OCI-LY1 (cell line): ENCODE measurements at regions not wholly inside any gene's neighbourhood (a gene's known extent, or its start where the extent isn't known, plus 50 kb on each side); places are given as distances from the start of the nearest gene placed in this dataset.

Experiments used
- H2AFZ ChIP-seq: fragments of 200-600 bp; sonication (generic), shearing (Covaris generic); 2 replicates; pipeline ENCODE4 v1.6.0; 2014; ENCODE audit warnings: antibody characterized with exemption, mild to moderate bottlenecking, low read length
- H3F3A ChIP-seq: fragments of 200-600 bp; sonication (generic), shearing (Covaris generic); 2 replicates; pipeline ENCODE4 v1.6.0; 2014; ENCODE audit warnings: mild to moderate bottlenecking, antibody characterized with exemption, low read length, moderate library complexity; ENCODE audit not compliant: insufficient read depth
- H3K27ac ChIP-seq: fragments of 200-600 bp; sonication (generic); 2 replicates; pipeline ENCODE4 v1.5.1; 2014; ENCODE audit warnings: low read length, mixed run types, mild to moderate bottlenecking, low read depth; ENCODE audit not compliant: poor library complexity, severe bottlenecking
- H3K27me3 ChIP-seq: fragments of 200-600 bp; sonication (generic); 2 replicates; pipeline ENCODE4 v1.6.0; 2014; ENCODE audit warnings: antibody characterized with exemption, mild to moderate bottlenecking, low read length, moderate library complexity; ENCODE audit not compliant: insufficient read depth
- H3K36me3 ChIP-seq: fragments of 200-600 bp; sonication (generic); 2 replicates; pipeline ENCODE4 v1.6.1; 2014; ENCODE audit warnings: mild to moderate bottlenecking, antibody characterized with exemption, low read length, moderate library complexity, mixed read lengths; ENCODE audit not compliant: insufficient read depth
- H3K4me1 ChIP-seq: fragments of 200-600 bp; sonication (generic); 2 replicates; pipeline ENCODE4 v1.5.1; 2014; ENCODE audit warnings: mild to moderate bottlenecking, low read length, moderate library complexity; ENCODE audit not compliant: insufficient read depth, severe bottlenecking
- H3K4me2 ChIP-seq: fragments of 200-600 bp; sonication (generic), shearing (Covaris generic); 2 replicates; pipeline ENCODE4 v1.6.1; 2014; ENCODE audit warnings: low read length
- H3K4me3 ChIP-seq: fragments of 200-600 bp; sonication (generic); 2 replicates; pipeline ENCODE4 v1.5.1; 2014; ENCODE audit warnings: low read length, low read depth, mild to moderate bottlenecking, mixed read lengths; ENCODE audit not compliant: poor library complexity, severe bottlenecking
- H3K79me2 ChIP-seq: fragments of 200-600 bp; shearing (Covaris generic); 2 replicates; pipeline ENCODE4 v1.6.1; 2016; ENCODE audit warnings: mixed run types, low read length, mixed read lengths; ENCODE audit not compliant: insufficient read depth
- H3K9ac ChIP-seq: fragments of 200-600 bp; sonication (generic), shearing (Covaris generic); 2 replicates; pipeline ENCODE4 v1.6.1; 2014; ENCODE audit warnings: mild to moderate bottlenecking, low read length, mixed read lengths
- H3K9me2 ChIP-seq: fragments of 200-600 bp; sonication (generic), shearing (Covaris generic); 2 replicates; pipeline ENCODE4 v1.6.1; 2014; ENCODE audit warnings: low read depth, mild to moderate bottlenecking, low read length, mixed read lengths
- H3K9me3 ChIP-seq: fragments of 200-600 bp; shearing (Covaris generic); 2 replicates; pipeline ENCODE4 v1.6.1; 2014; ENCODE audit warnings: low read length, mixed read lengths
- H4K20me1 ChIP-seq: fragments of 200-600 bp; sonication (generic), shearing (Covaris generic); 2 replicates; pipeline ENCODE4 v1.6.0; 2016; ENCODE audit warnings: mild to moderate bottlenecking, low read length; ENCODE audit not compliant: insufficient read depth
- EZH2 ChIP-seq: fragments of 200-600 bp; sonication (generic), shearing (Covaris generic); IDR thresholded peaks from 2 replicates; pipeline ENCODE4 v1.8.0; 2017; ENCODE audit warnings: borderline replicate concordance, mixed run types, mild to moderate bottlenecking, antibody characterized with exemption, low read length, moderate library complexity, mixed read lengths
- TF ChIP-seq, protein P1 (sequence below): fragments of 200-600 bp; sonication (generic), shearing (Covaris generic); IDR thresholded peaks from 2 replicates; pipeline ENCODE4 v1.5.1; 2017; ENCODE audit warnings: mild to moderate bottlenecking, antibody characterized with exemption, low read length, moderate library complexity, mixed read lengths

GRCh38 chr22:48316257-48317250 lies 1511.1 kb downstream of the BRD1 start:
- Histone ChIP-seq H2AFZ (no peak overlapping the region), H3F3A (no peaks in the 10 kb centered on the region), H3K79me2 (no peaks in the 10 kb centered on the region), H4K20me1 (no peaks in the 10 kb centered on the region), H3K36me3 (no peaks in the 10 kb centered on the region; the same call in 1 of the 2 replicates), H3K27me3 (no peaks in the 10 kb centered on the region; the same call in 1 of the 2 replicates), H3K9me3 (peaks cover 8% of the 10 kb centered on the region; the same call in 1 of the 2 replicates), H3K4me1 (no peaks in the 10 kb centered on the region), H3K9me2 (no peaks in the 10 kb centered on the region), H3K9ac (no peak overlapping the region), H3K27ac (no peak overlapping the region), H3K4me3 (no peak overlapping the region), H3K4me2 (no peak overlapping the region)
- TF ChIP-seq, protein P1, sequence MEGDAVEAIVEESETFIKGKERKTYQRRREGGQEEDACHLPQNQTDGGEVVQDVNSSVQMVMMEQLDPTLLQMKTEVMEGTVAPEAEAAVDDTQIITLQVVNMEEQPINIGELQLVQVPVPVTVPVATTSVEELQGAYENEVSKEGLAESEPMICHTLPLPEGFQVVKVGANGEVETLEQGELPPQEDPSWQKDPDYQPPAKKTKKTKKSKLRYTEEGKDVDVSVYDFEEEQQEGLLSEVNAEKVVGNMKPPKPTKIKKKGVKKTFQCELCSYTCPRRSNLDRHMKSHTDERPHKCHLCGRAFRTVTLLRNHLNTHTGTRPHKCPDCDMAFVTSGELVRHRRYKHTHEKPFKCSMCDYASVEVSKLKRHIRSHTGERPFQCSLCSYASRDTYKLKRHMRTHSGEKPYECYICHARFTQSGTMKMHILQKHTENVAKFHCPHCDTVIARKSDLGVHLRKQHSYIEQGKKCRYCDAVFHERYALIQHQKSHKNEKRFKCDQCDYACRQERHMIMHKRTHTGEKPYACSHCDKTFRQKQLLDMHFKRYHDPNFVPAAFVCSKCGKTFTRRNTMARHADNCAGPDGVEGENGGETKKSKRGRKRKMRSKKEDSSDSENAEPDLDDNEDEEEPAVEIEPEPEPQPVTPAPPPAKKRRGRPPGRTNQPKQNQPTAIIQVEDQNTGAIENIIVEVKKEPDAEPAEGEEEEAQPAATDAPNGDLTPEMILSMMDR, result no peak
- TF ChIP-seq EZH2, result no peak

- Histone ChIP-seq H2AFZ (no peak overlapping the region), H3K4me3 (no peak overlapping the region), H3K4me2 (no peak overlapping the region), H4K20me1 (no peaks in the 10 kb centered on the region), H3K27ac (no peak overlapping the region), H3F3A (no peaks in the 10 kb centered on the region), H3K9me3 (peaks cover 8% of the 10 kb centered on the region; the same call in 1 of the 2 replicates), H3K36me3 (no peaks in the 10 kb centered on the region; the same call in 1 of the 2 replicates), H3K4me1 (no peaks in the 10 kb centered on the region), H3K79me2 (no peaks in the 10 kb centered on the region), H3K9ac (no peak overlapping the region), H3K9me2 (no peaks in the 10 kb centered on the region), H3K27me3 (no peaks in the 10 kb centered on the region; the same call in 1 of the 2 replicates)
- TF ChIP-seq, protein P1, result no peak
- no peak for TF ChIP-seq EZH2
Observed at GRCh38 chr22:48315439-48316256, 1512.0 kb downstream of the BRD1 start.

DNA sequence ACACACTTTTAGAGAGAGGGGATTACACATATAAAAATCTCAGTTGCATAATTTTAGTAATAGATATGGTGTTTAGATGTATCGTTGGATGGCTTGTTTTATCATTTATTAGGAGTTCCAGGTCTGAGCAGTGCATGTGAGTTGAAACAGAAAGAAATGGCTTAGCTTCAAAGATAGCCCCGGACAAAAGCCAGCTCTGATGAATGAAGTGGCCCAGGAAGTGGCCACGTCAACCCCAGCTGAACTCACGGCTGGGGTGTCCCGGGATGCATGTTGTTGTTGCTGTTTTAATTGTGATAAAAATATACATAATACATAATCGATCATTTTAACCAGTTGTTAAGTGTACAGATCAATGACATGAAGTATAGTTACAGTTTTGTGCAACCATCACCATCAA lies 1513.6 kb downstream of the BRD1 start:
- Histone ChIP-seq H3K9me3 (peaks cover 8% of the 10 kb centered on the region; the same call in 1 of the 2 replicates), H2AFZ (no peak overlapping the region), H3K9me2 (no peaks in the 10 kb centered on the region), H3K36me3 (no peaks in the 10 kb centered on the region; the same call in 1 of the 2 replicates), H3K4me2 (no peak overlapping the region), H3K4me1 (no peaks in the 10 kb centered on the region), H3K9ac (no peak overlapping the region), H3K27ac (no peak overlapping the region), H3K4me3 (no peak overlapping the region), H3F3A (no peaks in the 10 kb centered on the region), H3K27me3 (no peaks in the 10 kb centered on the region; the same call in 1 of the 2 replicates), H4K20me1 (no peaks in the 10 kb centered on the region), H3K79me2 (no peaks in the 10 kb centered on the region)
- no peak for TF ChIP-seq EZH2
- TF ChIP-seq, protein P1, result no peak
